ENCODE measurements at regions not wholly inside any gene's neighbourhood (a gene's known extent, or its start where the extent isn't known, plus 50 kb on each side); places are given as distances from the start of the nearest gene placed in this dataset.

DNA sequence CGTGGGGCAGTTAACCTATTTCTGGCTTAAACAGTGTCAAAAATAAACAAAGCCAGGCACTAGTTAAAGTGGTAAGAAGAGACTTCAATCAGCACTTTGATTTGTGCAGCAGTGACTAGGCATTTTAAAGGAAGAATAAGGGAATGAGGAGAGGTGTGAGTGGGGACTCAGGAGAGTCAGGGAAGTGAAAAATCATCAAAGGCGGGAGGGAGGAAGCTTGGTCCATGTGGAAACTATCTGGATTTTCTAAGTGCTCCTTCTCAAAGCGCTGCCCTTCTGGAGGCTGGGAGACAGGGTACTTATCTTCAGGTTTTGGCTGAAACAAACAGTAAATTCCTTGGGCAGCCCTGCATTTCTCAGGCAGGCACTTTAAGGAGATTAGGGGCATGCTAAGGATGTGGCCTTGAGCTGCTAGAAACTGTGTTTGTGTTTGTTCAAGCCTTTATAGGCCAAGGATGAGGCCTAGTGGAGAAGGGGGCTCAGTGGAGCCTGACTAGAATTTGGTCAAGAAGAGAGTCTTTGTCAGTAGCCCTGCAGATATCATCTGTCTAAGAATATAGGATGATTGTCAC, 486.5 kb downstream of the SIPA1L2 start (continued):
- TF ChIP-seq TAF7 (optimal IDR thresholded peaks at IDR 0.05; ENCODE audit: borderline replicate concordance, low read depth, low read length): no peak

All from H1 (cell line).